ENCODE measurements at regions not wholly inside any gene's neighbourhood (a gene's known extent, or its start where the extent isn't known, plus 50 kb on each side); places are given as distances from the start of the nearest gene placed in this dataset.
"Not testable (repeated sequence)": the region's sequence is repeated elsewhere in the genome, so short reads cannot be mapped to it uniquely, and the experiment has no call there.

DNA sequence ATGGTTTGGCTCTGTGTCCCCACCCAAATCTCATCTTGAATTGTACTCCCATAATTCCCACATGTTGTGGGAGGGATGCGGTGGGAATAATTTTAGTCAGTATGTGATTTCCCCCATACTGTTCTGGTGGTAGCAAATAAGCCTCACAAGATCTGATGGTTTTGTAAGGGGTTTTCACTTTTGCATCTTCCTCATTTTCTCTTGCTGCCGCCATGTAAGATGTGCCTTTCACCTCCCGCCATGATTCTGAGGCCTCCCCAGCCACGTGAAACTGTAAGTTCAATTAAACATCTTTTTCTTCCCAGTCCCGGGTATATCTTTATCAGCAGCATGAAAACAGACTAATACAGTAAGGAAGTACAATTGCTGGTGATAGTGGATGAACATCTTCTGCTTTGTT is 269.9 kb upstream of the NR2F2 start:
- not testable (repeated sequence) for TF ChIP-seq YY1 (IDR thresholded peaks at IDR 0.05; ENCODE audit: low read depth); GATA2 (CRISPR knock-in tag; IDR thresholded peaks at IDR 0.05); FOXM1 (IDR thresholded peaks at IDR 0.05; ENCODE audit: low read depth); FOXJ3 (CRISPR knock-in tag; IDR thresholded peaks at IDR 0.05); EP300 (IDR thresholded peaks at IDR 0.05; ENCODE audit: borderline replicate concordance in 1 of 2, low read depth in 1 of 2, low read length in 1 of 2); POLR2AphosphoS5 (IDR thresholded peaks at IDR 0.05; ENCODE audit: low read depth, low read length); NFIC (IDR thresholded peaks at IDR 0.05; ENCODE audit: borderline replicate concordance); MXI1 (IDR thresholded peaks at IDR 0.05; ENCODE audit: low read depth, low read length); CHD2 (IDR thresholded peaks at IDR 0.05; ENCODE audit: low read length, partially characterized antibody); SMC3 (IDR thresholded peaks at IDR 0.05; ENCODE audit: low read depth, low read length); EZH2phosphoT487 (IDR thresholded peaks at IDR 0.05; ENCODE audit: borderline replicate concordance, low read depth); MEF2A (IDR thresholded peaks at IDR 0.05; ENCODE audit: borderline replicate concordance, low read depth)
- TF ChIP-seq, protein P1, sequence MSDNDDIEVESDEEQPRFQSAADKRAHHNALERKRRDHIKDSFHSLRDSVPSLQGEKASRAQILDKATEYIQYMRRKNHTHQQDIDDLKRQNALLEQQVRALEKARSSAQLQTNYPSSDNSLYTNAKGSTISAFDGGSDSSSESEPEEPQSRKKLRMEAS (IDR thresholded peaks at IDR 0.05; ENCODE audit: low read depth): not testable (repeated sequence)
- TF ChIP-seq, protein P2, sequence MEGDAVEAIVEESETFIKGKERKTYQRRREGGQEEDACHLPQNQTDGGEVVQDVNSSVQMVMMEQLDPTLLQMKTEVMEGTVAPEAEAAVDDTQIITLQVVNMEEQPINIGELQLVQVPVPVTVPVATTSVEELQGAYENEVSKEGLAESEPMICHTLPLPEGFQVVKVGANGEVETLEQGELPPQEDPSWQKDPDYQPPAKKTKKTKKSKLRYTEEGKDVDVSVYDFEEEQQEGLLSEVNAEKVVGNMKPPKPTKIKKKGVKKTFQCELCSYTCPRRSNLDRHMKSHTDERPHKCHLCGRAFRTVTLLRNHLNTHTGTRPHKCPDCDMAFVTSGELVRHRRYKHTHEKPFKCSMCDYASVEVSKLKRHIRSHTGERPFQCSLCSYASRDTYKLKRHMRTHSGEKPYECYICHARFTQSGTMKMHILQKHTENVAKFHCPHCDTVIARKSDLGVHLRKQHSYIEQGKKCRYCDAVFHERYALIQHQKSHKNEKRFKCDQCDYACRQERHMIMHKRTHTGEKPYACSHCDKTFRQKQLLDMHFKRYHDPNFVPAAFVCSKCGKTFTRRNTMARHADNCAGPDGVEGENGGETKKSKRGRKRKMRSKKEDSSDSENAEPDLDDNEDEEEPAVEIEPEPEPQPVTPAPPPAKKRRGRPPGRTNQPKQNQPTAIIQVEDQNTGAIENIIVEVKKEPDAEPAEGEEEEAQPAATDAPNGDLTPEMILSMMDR (IDR thresholded peaks at IDR 0.05): not testable (repeated sequence)
